ENCODE measurements at regions not wholly inside any gene's neighbourhood (a gene's known extent, or its start where the extent isn't known, plus 50 kb on each side); places are given as distances from the start of the nearest gene placed in this dataset.

GRCh38 chr7:40965016-40965415 lies 737.9 kb downstream of the INHBA start:
- Histone ChIP-seq H3K27ac (ENCODE audit: low read length) (no peak overlapping the region), H3K36me3 (ENCODE audit: insufficient read depth, low read length) (no peaks in the 10 kb centered on the region), H3K9me3 (ENCODE audit: low read length) (no peaks in the 10 kb centered on the region), H3K4me2 (ENCODE audit: low read length) (no peak overlapping the region), H3K27me3 (ENCODE audit: insufficient read depth, low read depth, low read length) (no peaks in the 10 kb centered on the region), H3K4me3 (ENCODE audit: low read length) (no peak overlapping the region), H3K9ac (ENCODE audit: low read length) (no peak overlapping the region), H3F3A (ENCODE audit: insufficient read depth, low read length, poor library complexity, severe bottlenecking) (no peaks in the 10 kb centered on the region), H3K79me2 (replicated peaks; ENCODE audit: insufficient read depth, low read length) (no peaks in the 10 kb centered on the region), H2AFZ (ENCODE audit: low read depth, low read length) (no peak overlapping the region), H3K9me2 (ENCODE audit: insufficient read depth, low read length) (no peaks in the 10 kb centered on the region), H4K20me1 (ENCODE audit: insufficient read depth) (no peaks in the 10 kb centered on the region)
- TF ChIP-seq SMC3 (conservative IDR thresholded peaks at IDR 0.05; ENCODE audit: poor library complexity) (no peak), POLR2AphosphoS5 (IDR thresholded peaks at IDR 0.05) (no peak)

GRCh38 chr7:40964610-40965009 lies 738.3 kb downstream of the INHBA start:
- no peaks in the 10 kb centered on the region for H3K27me3 ChIP-seq (ENCODE audit: insufficient read depth, low read depth, low read length)
- no peaks in the 10 kb centered on the region for H3K36me3 ChIP-seq (ENCODE audit: insufficient read depth, low read length)
- no peaks in the 10 kb centered on the region for H3K79me2 ChIP-seq (replicated peaks; ENCODE audit: insufficient read depth, low read length)
- H2AFZ ChIP-seq (ENCODE audit: low read depth, low read length), result no peak overlapping the region
- H3K9me2 ChIP-seq (ENCODE audit: insufficient read depth, low read length), result no peaks in the 10 kb centered on the region
- H3K4me3 ChIP-seq (ENCODE audit: low read length), result no peak overlapping the region
- no peaks in the 10 kb centered on the region for H3K9me3 ChIP-seq (ENCODE audit: low read length)
- H3K4me2 ChIP-seq (ENCODE audit: low read length), result no peak overlapping the region
- no peak overlapping the region for H3K27ac ChIP-seq (ENCODE audit: low read length)
- no peak overlapping the region for H3K9ac ChIP-seq (ENCODE audit: low read length)
- H4K20me1 ChIP-seq (ENCODE audit: insufficient read depth), result no peaks in the 10 kb centered on the region
- no peaks in the 10 kb centered on the region for H3F3A ChIP-seq (ENCODE audit: insufficient read depth, low read length, poor library complexity, severe bottlenecking)
- TF ChIP-seq REST (IDR thresholded peaks at IDR 0.05; ENCODE audit: borderline replicate concordance), result no peak
- no peak for TF ChIP-seq EP300 (conservative IDR thresholded peaks at IDR 0.05; ENCODE audit: poor library complexity, severe bottlenecking)
- no peak for TF ChIP-seq CTCF (IDR thresholded peaks at IDR 0.05; ENCODE audit: poor library complexity, severe bottlenecking)
- no peak for TF ChIP-seq POLR2AphosphoS5 (IDR thresholded peaks at IDR 0.05)
- TF ChIP-seq RAD21 (conservative IDR thresholded peaks at IDR 0.05), result no peak
- TF ChIP-seq EZH2 (IDR thresholded peaks at IDR 0.05; ENCODE audit: borderline replicate concordance, insufficient read depth, low read length, poor library complexity, severe bottlenecking), result no peak
- TF ChIP-seq SMC3 (conservative IDR thresholded peaks at IDR 0.05; ENCODE audit: poor library complexity), result no peak
- TF ChIP-seq MXI1 (conservative IDR thresholded peaks at IDR 0.05; ENCODE audit: poor library complexity, severe bottlenecking), result no peak
- TF ChIP-seq TAF1 (IDR thresholded peaks at IDR 0.05; ENCODE audit: low read depth), result no peak

- no peak overlapping the region for H2AFZ ChIP-seq (ENCODE audit: low read depth, low read length)
- no peaks in the 10 kb centered on the region for H3K79me2 ChIP-seq (replicated peaks; ENCODE audit: insufficient read depth, low read length)
Measured at GRCh38 chr7:40959955-40960354, 742.9 kb downstream of the INHBA start.

More at GRCh38 chr7:40959955-40960354, 742.9 kb downstream of the INHBA start:
- no peak for TF ChIP-seq EZH2 (IDR thresholded peaks at IDR 0.05; ENCODE audit: borderline replicate concordance, insufficient read depth, low read length, poor library complexity, severe bottlenecking)
- TF ChIP-seq MXI1 (conservative IDR thresholded peaks at IDR 0.05; ENCODE audit: poor library complexity, severe bottlenecking), result no peak
- no peak for TF ChIP-seq REST (IDR thresholded peaks at IDR 0.05; ENCODE audit: borderline replicate concordance)
- TF ChIP-seq TAF1 (IDR thresholded peaks at IDR 0.05; ENCODE audit: low read depth), result no peak
- TF ChIP-seq RAD21 (conservative IDR thresholded peaks at IDR 0.05), result no peak
- TF ChIP-seq EP300 (conservative IDR thresholded peaks at IDR 0.05; ENCODE audit: poor library complexity, severe bottlenecking), result no peak
- TF ChIP-seq CTCF (IDR thresholded peaks at IDR 0.05; ENCODE audit: poor library complexity, severe bottlenecking), result no peak
- TF ChIP-seq POLR2AphosphoS5 (IDR thresholded peaks at IDR 0.05), result no peak
- no peak for TF ChIP-seq SMC3 (conservative IDR thresholded peaks at IDR 0.05; ENCODE audit: poor library complexity)
- H3K9me2 ChIP-seq (ENCODE audit: insufficient read depth, low read length), result no peaks in the 10 kb centered on the region
- H4K20me1 ChIP-seq (ENCODE audit: insufficient read depth), result no peaks in the 10 kb centered on the region
- no peaks in the 10 kb centered on the region for H3F3A ChIP-seq (ENCODE audit: insufficient read depth, low read length, poor library complexity, severe bottlenecking)
- H3K27ac ChIP-seq (ENCODE audit: low read length), result no peak overlapping the region
- no peak overlapping the region for H3K9ac ChIP-seq (ENCODE audit: low read length)
- H3K27me3 ChIP-seq (ENCODE audit: insufficient read depth, low read depth, low read length), result no peaks in the 10 kb centered on the region
- no peak overlapping the region for H3K4me3 ChIP-seq (ENCODE audit: low read length)
- H3K4me2 ChIP-seq (ENCODE audit: low read length), result no peak overlapping the region
- H3K9me3 ChIP-seq (ENCODE audit: low read length), result no peaks in the 10 kb centered on the region
- H3K36me3 ChIP-seq (ENCODE audit: insufficient read depth, low read length), result no peaks in the 10 kb centered on the region

Measured in neural cell (in vitro differentiated cells).